HG02642 (cell line): ENCODE measurements at regions not wholly inside any gene's neighbourhood (a gene's known extent, or its start where the extent isn't known, plus 50 kb on each side); places are given as distances from the start of the nearest gene placed in this dataset.

Experiments
- ATAC-seq: cut with Tn5 transposase; IDR thresholded peaks from one replicate; pipeline ENCODE4 v1.9.1; 2021; ENCODE audit warnings: mild to moderate bottlenecking; ENCODE audit not compliant: unreplicated experiment, poor library complexity

GRCh38 chr11:80462211-80462610, 1021.4 kb upstream of the TENM4 start:
- no peak for ATAC-seq

GRCh38 chr11:80458376-80458775, 1017.5 kb upstream of the TENM4 start:
- no peak for ATAC-seq

GRCh38 chr11:80457823-80458222, 1017.0 kb upstream of the TENM4 start:
- ATAC-seq = no peak

- no peak for ATAC-seq
Observed at GRCh38 chr11:80455818-80456217, 1015.0 kb upstream of the TENM4 start.

GRCh38 chr11:80451105-80451504, 1010.3 kb upstream of the TENM4 start:
- no peak for ATAC-seq

- ATAC-seq = no peak
Observed at GRCh38 chr11:80448709-80449108, 1007.9 kb upstream of the TENM4 start.

- ATAC-seq = no peak
Observed at GRCh38 chr11:80443177-80443576, 1002.3 kb upstream of the TENM4 start.

GRCh38 chr11:80441821-80442220, 1001.0 kb upstream of the TENM4 start:
- ATAC-seq = no peak

GRCh38 chr11:80440835-80441234, 1000.0 kb upstream of the TENM4 start:
- no peak for ATAC-seq

- ATAC-seq = no peak
Observed at GRCh38 chr11:80436547-80436946, 995.7 kb upstream of the TENM4 start.

- no peak for ATAC-seq
Observed at GRCh38 chr11:80435345-80435744, 994.5 kb upstream of the TENM4 start.

GRCh38 chr11:80432057-80432456, 991.2 kb upstream of the TENM4 start:
- ATAC-seq = no peak

GRCh38 chr11:80424012-80424695, 983.3 kb upstream of the TENM4 start:
- no peak for ATAC-seq

GRCh38 chr11:80420374-80420773, 979.5 kb upstream of the TENM4 start:
- no peak for ATAC-seq

- ATAC-seq = no peak
Observed at GRCh38 chr11:80417681-80418080, 976.9 kb upstream of the TENM4 start.

GRCh38 chr11:80415580-80415979, 974.8 kb upstream of the TENM4 start:
- no peak for ATAC-seq

- no peak for ATAC-seq
Observed at GRCh38 chr11:80414181-80415165, 973.6 kb upstream of the TENM4 start.

GRCh38 chr11:80412604-80413003, 971.8 kb upstream of the TENM4 start:
- no peak for ATAC-seq

- ATAC-seq = no peak
Observed at GRCh38 chr11:80393210-80393609, 952.4 kb upstream of the TENM4 start.

GRCh38 chr11:80390505-80390904, 949.7 kb upstream of the TENM4 start:
- ATAC-seq = no peak

GRCh38 chr11:80388536-80388935, 947.7 kb upstream of the TENM4 start:
- no peak for ATAC-seq
